ENCODE measurements at regions not wholly inside any gene's neighbourhood (a gene's known extent, or its start where the extent isn't known, plus 50 kb on each side); places are given as distances from the start of the nearest gene placed in this dataset.
"Not testable (repeated sequence)": the region's sequence is repeated elsewhere in the genome, so short reads cannot be mapped to it uniquely, and the experiment has no call there.

DNA sequence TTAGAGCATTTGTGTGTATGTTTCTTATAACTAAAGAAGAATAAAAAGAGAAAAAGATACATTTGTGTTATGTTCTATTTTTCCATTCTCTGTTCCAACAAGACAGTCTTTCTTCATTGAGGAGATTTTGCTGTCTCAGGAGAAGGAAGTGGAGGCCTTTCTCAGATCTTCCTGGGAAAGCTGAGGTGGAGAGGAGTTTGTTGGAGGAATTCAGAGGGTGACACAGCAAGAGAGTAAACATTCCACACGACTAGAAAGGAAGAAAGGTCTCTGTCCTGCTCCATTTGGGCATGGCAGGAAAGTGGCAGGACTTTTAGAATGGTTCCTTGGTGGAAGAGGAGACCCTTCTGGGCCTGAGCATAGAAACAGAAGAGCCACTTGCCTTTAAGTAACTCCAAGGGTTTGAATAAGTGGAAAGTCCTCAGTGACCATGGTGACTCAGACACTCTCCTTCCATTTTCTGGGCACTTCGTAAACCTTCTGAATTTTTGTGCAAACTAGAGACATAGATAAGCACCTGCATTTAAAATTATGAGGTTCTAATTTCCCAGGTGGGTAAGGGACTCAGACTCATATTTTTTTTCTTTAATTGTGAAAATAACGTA, 52.3 kb upstream of the COL5A2 start:
- no peak for FAIRE-seq

DNA sequence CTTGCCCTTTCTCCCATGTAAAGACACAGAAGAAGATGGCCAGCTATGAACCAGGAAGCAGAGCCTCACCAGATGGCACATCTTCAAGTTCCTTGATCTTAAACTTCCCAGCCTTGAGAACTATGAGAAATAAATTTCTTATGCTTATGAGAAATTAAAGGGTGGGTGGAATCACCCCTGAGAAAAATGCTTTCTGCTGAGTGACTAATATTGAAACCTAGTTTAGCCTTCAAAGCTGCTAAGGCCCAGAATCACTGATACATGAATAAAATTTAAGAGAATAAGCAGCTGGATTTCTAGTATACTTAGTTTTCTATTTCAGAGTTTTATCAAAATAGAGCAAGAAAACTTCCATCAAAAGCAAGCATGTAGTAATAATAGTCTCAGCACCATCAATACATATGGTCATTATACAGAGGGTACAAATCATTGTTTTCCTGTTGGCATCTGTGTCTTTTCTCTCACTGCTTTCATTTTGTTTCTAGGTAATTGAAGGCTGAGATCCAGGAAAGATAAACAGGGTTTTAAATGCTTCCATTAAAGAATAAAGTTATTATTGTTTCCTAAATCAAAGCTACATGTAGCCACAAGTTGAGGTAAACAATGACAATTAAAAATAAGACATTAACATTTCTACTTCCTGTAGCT, 53.3 kb upstream of the COL5A2 start:
- DNase-seq (ENCODE audit: extremely low spot score, insufficient read length, low read depth) = no peak
- FAIRE-seq = no peak

More for the DNA sequence above, 52.3 kb upstream of the COL5A2 start:
- no peak for DNase-seq (ENCODE audit: extremely low spot score, insufficient read length, low read depth)

DNA sequence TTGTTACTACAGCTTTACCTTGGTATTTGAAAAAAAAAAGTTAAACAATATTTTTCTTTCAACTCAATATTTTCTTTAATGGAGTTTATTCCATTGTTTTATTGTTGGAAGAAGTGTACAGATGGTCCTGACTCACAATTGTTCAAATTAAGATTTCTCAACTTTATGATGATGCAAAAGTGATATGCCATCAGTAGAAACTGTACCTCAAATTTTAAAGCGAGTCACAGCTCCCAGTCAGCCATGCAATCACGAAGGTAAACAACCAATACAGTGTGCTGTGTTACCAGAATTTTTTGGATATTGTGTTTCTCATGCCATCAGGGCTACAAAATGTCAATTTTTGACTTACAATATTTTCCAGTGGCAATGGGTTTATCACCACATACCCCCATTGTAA, 54.0 kb upstream of the COL5A2 start:
- FAIRE-seq = no peak
- no peak for DNase-seq (ENCODE audit: extremely low spot score, insufficient read length, low read depth)

DNA sequence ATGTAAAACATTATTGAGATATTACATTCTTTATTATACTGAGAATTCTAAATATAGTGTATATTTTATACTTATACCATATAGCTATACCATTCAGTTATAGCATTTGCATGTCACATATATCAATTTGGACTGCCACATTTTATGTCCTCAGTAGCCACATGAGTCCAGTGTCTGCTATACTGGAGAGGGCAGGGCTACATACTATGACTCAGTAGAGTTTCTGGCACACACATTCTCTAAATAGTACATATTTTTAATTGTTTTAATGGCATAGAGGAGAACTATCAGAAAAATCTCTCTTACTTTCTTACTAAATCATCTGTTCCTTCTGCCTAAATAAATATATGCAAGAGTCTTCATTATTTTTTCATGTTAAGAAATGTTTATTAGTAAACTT, 55.4 kb upstream of the COL5A2 start:
- FAIRE-seq = no peak
- no peak for DNase-seq (ENCODE audit: extremely low spot score, insufficient read length, low read depth)

DNA sequence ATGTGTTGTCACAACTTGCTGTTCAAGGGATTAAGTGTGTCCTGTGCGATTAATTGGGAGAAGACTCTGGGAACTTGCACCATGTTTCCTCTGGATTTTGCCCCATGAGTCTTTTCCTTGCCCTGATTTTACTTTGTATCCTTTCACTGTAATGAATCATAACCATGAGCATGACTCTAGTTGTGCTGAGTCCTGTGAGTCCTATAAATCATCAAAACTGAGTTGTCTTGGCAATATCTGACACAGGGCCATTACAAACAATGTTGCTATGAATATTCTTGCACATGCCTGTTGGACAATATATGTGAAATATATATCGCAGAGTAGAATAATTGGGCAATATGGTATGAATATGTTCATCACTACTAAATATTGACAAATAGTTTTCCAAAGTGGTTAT, 56.5 kb upstream of the COL5A2 start:
- DNase-seq (ENCODE audit: extremely low spot score, insufficient read length, low read depth) = no peak
- FAIRE-seq = no peak

DNA sequence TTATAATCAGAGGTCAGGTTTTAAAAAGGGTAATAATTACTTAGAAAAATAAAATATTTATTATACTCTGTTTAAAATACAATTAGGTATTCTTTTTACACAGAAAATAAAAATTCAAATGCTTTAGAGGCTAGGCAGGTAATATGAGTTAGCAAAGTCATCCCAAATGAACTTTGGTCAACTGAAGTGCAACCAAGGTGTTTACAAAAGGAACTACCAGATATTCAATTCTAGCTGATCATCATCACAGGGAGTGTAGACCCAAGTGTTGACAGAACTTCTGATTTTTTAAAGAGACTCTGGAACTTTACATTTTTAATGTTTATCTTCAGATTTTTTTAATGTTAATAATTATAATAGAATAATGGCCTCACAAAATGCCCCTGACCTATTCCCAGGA, 59.3 kb upstream of the COL5A2 start:
- FAIRE-seq (no peak), DNase-seq (ENCODE audit: extremely low spot score, insufficient read length, low read depth) (no peak)

DNA sequence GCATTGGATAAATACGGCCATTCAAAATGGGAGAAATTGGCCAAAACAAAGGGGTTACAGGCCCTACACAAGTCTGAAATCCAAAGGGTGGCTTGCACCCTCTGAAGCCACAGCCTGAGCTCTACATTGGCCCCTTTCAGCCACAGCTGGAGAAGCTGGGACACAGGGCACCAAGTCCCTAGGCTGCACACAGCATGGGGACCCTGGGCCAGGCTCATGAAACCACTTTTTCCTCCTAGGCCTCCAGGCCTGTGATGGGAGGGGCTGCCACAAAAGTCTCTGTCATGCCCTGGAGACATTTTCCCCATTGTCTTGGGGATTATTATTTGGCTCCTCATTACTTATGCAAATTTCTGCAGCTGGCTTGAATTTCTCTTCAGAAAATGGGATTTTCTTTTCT, 64.3 kb upstream of the COL5A2 start:
- not testable (repeated sequence) for FAIRE-seq; DNase-seq (ENCODE audit: extremely low spot score, insufficient read length, low read depth)

DNA sequence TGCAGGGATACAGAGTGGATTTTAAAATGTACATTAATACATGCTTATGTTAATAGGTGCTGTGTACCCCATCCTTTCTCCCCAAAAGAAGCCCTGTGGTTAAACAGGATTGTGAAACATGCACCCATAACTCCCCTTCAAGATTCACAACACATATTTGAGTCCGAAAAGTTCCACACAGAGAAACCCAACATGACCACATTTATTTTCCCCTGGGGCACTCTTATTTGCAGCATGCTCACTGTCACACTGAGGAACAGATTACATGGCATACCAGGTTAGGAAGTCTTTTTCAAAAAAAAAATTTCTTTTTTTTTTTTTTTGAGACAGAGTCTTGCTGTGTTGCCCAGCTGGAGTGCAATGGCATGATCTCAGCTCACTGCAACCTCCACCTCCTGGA, 67.7 kb upstream of the COL5A2 start:
- DNase-seq (ENCODE audit: extremely low spot score, insufficient read length, low read depth) (no peak), FAIRE-seq (no peak)

DNA sequence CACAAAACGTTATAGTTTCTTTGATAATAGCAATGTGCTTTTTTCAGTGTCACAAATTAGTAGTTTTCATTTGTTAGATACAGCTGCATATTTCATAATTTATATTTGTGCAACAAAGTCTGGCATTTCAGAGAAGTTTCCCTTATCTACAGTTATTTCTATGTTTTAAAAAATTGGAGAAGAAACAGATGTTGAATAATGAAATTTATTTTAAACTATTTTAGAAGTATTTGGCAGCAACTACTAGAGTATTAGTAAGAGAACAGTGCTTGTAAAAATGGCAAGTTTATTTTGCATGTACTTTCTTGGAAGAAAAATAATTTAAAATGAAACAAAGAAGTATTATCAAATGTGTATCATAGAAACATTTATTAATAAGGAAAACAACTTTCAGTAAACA, 68.6 kb upstream of the COL5A2 start:
- no peak for DNase-seq (ENCODE audit: extremely low spot score, insufficient read length, low read depth)
- FAIRE-seq = no peak

DNA sequence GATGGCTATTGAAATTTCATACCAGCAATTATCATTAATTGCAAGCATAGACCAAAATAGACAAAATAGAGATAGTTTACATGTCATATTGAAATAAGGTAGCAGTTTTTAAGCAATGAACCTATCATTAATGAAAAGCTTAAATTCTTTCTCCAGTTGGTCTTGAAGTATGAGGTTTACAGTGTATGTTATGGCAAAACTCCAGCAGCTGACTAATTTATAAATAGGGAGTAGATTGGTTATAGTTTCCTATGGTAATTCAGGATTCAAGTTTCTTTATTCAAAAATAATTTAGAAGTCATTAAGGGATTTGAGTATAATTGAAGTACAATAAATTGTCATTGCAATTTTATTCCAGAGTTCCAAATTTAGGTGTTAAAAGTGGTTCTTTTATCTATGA, 69.6 kb upstream of the COL5A2 start:
- DNase-seq (ENCODE audit: extremely low spot score, insufficient read length, low read depth) = no peak
- no peak for FAIRE-seq

DNA sequence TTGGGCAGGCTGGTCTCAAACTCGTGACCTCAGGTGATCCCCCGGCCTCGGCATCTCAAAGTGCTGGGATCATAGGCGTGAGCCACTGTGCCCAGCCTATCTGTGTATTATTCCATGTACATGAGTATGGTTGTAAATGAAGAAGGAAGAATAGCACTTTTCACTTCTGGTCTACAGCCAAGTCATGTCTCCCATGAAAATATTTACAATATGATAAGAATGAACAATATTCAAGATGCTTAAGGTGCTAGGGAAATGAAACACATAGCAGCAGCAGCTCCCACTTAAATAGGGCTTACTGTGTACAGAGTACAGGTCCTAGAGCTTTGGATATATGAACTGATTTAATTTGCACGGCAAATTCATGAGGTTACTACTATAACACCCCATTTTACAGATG, 70.3 kb upstream of the COL5A2 start:
- DNase-seq (ENCODE audit: extremely low spot score, insufficient read length, low read depth) (no peak), FAIRE-seq (no peak)

DNA sequence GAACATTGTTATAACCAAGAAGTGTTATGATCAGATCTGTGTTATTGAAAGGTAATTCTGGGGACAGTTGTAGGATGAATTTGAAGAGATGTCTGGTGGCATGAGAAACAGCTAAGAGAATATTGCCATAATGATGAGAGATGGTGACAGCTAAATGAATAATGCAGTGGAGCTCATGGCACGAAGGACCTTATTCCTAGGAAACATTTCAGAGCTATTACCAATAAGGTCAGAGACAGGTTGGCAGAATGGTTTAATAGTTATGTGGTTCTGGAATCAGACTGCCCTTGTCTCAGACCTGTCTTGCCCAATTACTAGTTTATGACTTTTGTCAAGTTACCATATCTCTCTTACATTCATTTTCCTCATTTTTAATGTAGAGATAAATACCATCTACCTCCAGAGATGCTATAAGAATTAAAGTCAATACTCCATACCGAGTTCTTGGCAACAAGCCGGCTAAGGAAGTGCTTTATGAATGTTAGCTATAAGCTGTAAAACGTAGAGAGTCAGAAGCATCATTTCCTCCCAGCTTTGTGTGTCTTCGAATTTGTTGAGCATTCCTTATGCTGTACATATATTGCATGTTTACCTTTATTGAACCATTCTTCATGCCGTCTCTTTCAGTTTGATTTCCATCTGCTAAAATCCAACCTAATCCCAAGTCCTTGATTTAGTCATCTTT, 73.6 kb upstream of the COL5A2 start:
- FAIRE-seq = no peak
- DNase-seq (ENCODE audit: extremely low spot score, insufficient read length, low read depth) = no peak

DNA sequence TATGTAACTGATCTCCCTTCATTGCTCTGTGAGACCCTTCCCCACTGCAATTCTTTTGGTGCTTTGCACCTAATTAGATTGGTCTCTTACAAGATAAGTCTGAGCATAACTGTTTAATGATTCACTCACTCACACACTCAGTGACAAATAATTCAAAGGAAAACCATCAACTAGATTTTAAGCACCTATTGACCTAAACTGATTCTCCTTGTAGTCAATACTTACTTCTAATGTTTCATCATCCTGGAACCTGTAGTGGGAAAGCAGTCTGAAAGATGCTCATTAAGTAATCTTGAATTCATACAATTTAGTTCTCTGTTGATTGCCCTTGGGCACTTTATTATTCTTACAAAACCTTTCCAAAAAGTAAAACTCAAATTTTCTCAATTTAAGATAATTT, 74.3 kb upstream of the COL5A2 start:
- no peak for DNase-seq (ENCODE audit: extremely low spot score, insufficient read length, low read depth)
- no peak for FAIRE-seq

DNA sequence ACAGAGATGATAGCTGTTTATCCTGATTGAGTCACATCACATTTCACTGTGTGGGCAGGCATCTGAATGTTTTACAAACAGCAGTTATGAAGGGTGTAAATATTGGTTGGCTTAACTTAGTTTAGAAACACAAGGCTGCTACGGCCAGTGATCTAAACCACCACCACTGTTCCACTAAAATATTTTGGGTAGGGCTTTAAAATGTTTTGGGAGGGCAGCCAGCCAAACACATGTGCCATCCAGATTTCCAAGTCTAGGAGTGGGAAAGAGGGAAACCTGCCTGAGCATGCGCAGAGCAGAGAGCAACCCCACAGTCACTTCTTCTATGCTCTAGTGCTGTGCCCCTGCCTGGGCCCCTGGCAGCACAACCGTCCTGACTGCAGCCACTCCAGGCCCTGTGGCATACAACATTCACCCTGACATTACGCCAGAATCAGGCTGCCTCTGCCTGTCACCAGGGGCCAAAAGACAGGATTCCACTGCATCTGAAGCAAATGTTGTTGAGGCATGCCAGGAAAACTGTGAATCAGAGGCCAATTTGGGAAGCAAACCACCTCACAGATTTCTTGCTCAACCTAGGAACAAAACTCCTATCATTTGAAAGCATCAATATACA, 74.8 kb upstream of the COL5A2 start:
- FAIRE-seq = no peak

DNA sequence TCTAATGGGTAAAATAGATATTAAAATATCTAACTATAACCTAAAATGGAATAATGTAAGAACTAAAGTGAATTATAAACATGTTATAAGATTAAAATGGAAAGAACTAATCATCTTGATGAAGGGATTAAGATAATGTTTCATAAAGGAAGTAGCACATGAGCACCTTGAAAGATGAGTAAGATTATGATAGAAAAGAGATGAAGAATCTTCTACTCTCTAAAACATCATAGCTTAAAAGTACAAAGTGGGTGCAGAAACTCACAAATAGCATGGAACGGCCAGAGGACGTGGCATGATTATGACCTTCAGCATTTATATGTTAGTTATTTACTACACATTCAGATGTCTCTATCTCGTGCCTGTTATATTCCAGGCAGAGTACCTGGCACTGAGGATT, 76.2 kb upstream of the COL5A2 start:
- no peak for FAIRE-seq

More for the DNA sequence above, 74.8 kb upstream of the COL5A2 start:
- no peak for DNase-seq (ENCODE audit: extremely low spot score, insufficient read length, low read depth)

DNA sequence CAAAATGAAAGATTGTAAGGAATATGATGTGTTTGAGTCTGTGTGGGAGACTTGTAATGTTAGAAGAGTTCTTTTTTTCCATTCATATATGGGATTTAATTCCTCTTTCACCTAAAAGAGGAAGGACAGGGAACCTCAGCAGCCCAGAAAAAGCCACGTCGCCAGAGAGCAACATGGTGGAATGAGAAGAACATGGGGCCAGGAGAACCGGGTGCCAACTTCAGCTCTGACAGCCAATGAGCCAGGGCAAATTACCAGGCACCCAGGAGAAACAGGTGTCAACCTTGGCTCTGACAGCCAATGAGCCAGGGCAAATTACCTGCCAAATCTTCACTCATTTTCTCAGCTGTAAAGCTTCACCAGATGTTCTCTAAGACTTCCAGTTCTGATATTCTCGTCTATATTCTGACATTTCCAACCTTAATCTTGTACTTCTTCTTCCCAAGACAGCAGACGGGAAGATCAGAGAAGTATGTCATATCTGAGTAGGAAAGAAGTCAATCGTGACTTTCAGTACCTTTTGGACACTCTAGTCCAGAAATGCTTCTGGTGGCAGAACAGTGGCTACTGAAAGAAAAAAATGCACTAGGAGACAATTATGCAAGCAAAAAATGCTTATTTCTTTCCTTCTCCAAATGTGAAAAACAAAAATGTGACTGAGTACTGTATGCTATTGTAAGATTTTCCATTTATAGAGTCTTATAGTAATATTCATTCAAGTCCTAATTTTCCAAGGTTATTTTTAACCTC, 79.2 kb upstream of the COL5A2 start:
- DNase-seq (ENCODE audit: extremely low spot score, insufficient read length, low read depth) (no peak), FAIRE-seq (no peak)

More for the DNA sequence above, 76.2 kb upstream of the COL5A2 start:
- no peak for DNase-seq (ENCODE audit: extremely low spot score, insufficient read length, low read depth)

DNA sequence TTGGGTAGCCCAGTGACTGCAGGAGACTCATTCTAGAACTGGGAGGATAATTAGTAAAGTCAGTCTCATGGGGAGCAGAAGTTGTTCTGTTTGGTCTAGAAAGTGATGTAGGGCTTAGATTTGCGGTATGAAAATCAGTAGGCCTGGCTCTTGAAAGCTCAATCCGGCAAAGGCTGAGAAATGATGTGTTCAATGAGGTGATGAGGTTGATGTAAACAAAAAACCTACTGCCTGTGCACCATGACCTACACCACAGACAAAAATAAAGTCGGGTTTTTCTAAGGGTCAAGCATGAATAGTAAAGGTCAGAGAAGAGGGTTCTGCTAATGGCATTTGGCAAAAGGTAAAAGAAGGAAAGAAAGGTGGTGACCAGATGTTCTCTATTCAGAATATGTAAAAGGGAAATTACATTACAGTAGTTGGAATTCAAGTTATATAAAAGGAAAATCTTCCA, 80.8 kb upstream of the COL5A2 start:
- FAIRE-seq = no peak
- no peak for DNase-seq (ENCODE audit: extremely low spot score, insufficient read length, low read depth)

DNA sequence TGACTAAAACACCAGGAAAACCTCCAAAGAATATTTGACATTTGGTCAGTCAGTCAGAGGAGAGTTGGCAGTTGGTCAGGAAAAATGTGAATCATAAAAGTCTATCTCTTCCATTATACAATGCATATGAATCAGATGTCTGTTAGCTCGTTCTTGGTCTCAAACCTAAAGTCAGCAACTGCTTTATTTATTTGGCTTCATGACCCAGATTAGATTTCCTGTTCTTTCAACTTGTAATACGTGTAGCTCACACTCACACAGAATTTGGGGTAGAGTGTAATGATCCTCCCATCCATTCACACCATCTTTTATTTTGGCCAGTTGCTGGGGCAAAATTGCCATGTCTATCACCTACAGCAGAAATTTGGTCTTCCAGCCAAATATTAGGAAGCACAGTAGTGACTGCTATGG, 81.9 kb upstream of the COL5A2 start:
- DNase-seq (ENCODE audit: extremely low spot score, insufficient read length, low read depth) (no peak), FAIRE-seq (no peak)

DNA sequence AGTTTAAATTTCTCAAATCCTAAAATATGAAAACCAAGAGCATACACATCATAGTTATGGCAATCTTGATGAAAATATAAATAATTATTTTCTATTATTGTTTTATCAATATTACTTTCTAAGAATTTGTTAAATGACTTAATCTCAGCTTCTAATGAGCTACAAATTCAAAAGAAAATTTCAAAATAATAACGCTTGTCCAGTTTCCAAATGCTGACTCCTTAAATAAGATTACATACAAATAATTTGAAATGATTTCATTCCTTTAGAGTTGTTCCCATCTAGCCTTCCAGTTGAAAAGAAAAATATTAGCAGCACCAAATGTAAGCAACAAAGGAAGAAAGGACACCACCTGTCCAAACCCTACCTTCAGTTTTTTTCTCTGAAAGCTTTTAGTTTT, 82.4 kb upstream of the COL5A2 start:
- FAIRE-seq (no peak), DNase-seq (ENCODE audit: extremely low spot score, insufficient read length, low read depth) (no peak)

DNA sequence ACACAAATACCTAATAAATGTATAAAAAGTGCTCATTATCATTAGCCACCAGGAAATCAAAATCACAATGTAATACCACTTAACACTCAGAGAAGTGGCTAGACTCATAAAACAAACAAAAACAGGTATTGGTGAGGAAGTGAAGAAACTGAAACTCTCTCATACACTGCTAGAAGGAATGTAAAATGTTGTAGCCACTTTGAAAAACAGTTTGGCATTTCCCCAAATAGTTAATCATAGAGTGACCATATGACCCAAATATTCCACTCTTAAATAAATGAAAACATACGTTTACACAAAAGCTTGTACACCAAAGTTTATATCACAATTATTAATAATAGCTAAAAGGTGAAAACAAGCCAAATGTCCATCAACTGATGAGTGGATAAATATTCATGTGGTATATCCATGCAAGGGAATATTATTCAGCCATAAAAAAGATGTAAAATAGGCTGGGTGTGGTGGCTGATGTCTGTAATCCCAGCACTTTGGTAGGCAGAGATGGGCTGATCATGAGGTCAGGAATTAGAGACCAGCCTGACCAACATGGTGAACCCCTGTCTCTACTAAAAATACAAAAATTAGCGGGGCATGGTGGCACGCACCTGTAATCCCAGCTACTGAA, 86.2 kb upstream of the COL5A2 start:
- no peak for FAIRE-seq

More for the DNA sequence above, 86.2 kb upstream of the COL5A2 start:
- DNase-seq (ENCODE audit: extremely low spot score, insufficient read length, low read depth) = no peak
